ENCODE measurements at regions not wholly inside any gene's neighbourhood (a gene's known extent, or its start where the extent isn't known, plus 50 kb on each side); places are given as distances from the start of the nearest gene placed in this dataset.

DNA sequence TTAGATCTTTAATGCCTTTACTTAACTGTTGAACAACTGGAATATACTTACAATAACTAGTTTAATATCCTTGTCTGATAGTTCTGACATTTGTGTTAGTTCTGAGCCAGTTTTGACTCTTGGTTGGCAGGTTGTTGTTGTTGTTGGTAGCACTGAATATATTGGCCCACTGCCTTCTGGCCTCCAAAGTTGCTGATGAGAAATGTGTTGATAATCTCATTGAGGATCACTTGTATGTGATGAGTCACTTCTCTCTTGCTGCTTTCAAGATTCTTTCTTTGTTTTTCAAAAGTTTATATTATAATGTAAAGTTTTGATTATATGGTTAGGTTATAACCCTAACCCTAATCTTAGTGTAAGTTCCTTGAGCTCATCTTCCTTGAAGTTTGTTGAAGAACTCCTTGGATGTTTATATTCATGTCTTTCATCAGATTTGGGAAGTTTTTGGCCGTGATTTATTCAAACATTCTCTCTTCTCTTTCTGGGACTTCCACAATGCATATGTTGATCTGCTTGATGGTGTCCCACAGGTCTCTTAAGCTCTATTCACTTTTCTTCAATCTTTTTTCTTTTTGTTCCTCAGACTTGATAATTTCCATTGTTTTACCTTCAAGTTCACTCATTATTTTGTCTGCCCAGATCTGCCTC lies 149.7 kb downstream of the FGF18 start:
- no peak for TF ChIP-seq CTCF (conservative IDR thresholded peaks at IDR 0.05; ENCODE audit: low read length)
- no peak for TF ChIP-seq EZH2phosphoT487 (IDR thresholded peaks at IDR 0.05; ENCODE audit: borderline replicate concordance, low read depth, low read length)

Measured in OCI-LY7 (cell line).